ENCODE measurements at regions not wholly inside any gene's neighbourhood (a gene's known extent, or its start where the extent isn't known, plus 50 kb on each side); places are given as distances from the start of the nearest gene placed in this dataset.

- no peak overlapping the region for H2AFZ ChIP-seq (ENCODE audit: control insufficient read depth, low read depth, low read length)
- ChIA-PET CTCF (no interaction called here), POLR2A (no interaction called here), SMC1A (ENCODE audit: uncharacterized antibody, unreplicated experiment) (no interaction called here), RAD21 (ENCODE audit: unreplicated experiment) (no interaction called here)
- BruUV-seq (replicated peaks), result no TSS peak
- no peaks in the 10 kb centered on the region for H4K20me1 ChIP-seq (ENCODE audit: control insufficient read depth, insufficient read depth)
- no peak overlapping the region for H3K4me2 ChIP-seq (ENCODE audit: control insufficient read depth, insufficient read depth)
- H3K27ac ChIP-seq (ENCODE audit: control insufficient read depth, insufficient read depth), result no peak overlapping the region
- H3K4me1 ChIP-seq (ENCODE audit: control insufficient read depth, insufficient read depth, low read length), result no peaks in the 10 kb centered on the region
- no peaks in the 10 kb centered on the region for H3K79me2 ChIP-seq (ENCODE audit: control insufficient read depth, insufficient read depth, low read length)
- no peaks in the 10 kb centered on the region for H3K9me3 ChIP-seq (replicated peaks; ENCODE audit: control insufficient read depth, insufficient read depth, low read length)
- no peak for DNase-seq (ENCODE audit: low read depth, low spot score)
- no peaks in the 10 kb centered on the region for H3K36me3 ChIP-seq (ENCODE audit: control insufficient read depth in 2 of 2, insufficient read depth in 2 of 2, low read length in 1 of 2)
- H3K4me3 ChIP-seq, result no peak overlapping the region
- intact Hi-C loops (cut with micrococcal nuclease; ENCODE audit: unreplicated experiment), result no loop called here
- 0% methylated on average over 1 of the region's 1 CpG for WGBS (ENCODE audit: insufficient coverage, insufficient replicate concordance, low lambda C conversion rate, missing lambda C conversion rate)
- TF ChIP-seq ZBED1 (IDR thresholded peaks at IDR 0.05; ENCODE audit: borderline replicate concordance) (no peak), POU2F2 (IDR thresholded peaks at IDR 0.05; ENCODE audit: borderline replicate concordance, low read depth, low read length) (no peak), NBN (IDR thresholded peaks at IDR 0.05) (no peak), LARP7 (IDR thresholded peaks at IDR 0.05) (no peak), SRF (IDR thresholded peaks at IDR 0.05; ENCODE audit: low read depth in 2 of 2, low read length in 2 of 2) (no peak), CBX5 (IDR thresholded peaks at IDR 0.05; ENCODE audit: low read depth) (no peak), ETV6 (conservative IDR thresholded peaks at IDR 0.05 in 1 of 2, IDR thresholded peaks at IDR 0.05 in 1 of 2; ENCODE audit: borderline replicate concordance in 1 of 2, low read depth in 1 of 2) (no peak), WRNIP1 (IDR thresholded peaks at IDR 0.05; ENCODE audit: borderline replicate concordance, low read depth, low read length) (no peak), CHD2 (IDR thresholded peaks at IDR 0.05; ENCODE audit: borderline replicate concordance, low read depth, low read length) (no peak), MEF2B (IDR thresholded peaks at IDR 0.05; ENCODE audit: partially characterized antibody, poor library complexity, severe bottlenecking) (no peak), E2F4 (IDR thresholded peaks at IDR 0.05; ENCODE audit: low read depth, low read length) (no peak), EGR1 (IDR thresholded peaks at IDR 0.05; ENCODE audit: borderline replicate concordance in 1 of 2, low read depth in 2 of 2, low read length in 2 of 2) (no peak), SUZ12 (IDR thresholded peaks at IDR 0.05; ENCODE audit: unreplicated experiment) (no peak), NFXL1 (IDR thresholded peaks at IDR 0.05; ENCODE audit: borderline replicate concordance) (no peak)
- TF ChIP-seq, protein P1, sequence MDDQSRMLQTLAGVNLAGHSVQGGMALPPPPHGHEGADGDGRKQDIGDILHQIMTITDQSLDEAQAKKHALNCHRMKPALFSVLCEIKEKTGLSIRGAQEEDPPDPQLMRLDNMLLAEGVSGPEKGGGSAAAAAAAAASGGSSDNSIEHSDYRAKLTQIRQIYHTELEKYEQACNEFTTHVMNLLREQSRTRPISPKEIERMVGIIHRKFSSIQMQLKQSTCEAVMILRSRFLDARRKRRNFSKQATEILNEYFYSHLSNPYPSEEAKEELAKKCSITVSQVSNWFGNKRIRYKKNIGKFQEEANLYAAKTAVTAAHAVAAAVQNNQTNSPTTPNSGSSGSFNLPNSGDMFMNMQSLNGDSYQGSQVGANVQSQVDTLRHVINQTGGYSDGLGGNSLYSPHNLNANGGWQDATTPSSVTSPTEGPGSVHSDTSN (IDR thresholded peaks at IDR 0.05; ENCODE audit: insufficient replicate concordance, low read depth, low read length), result no peak
- FAIRE-seq, result no peak
- no peaks in the 10 kb centered on the region for H3K27me3 ChIP-seq (replicated peaks in 1 of 2; ENCODE audit: control insufficient read depth in 2 of 2, insufficient read depth in 2 of 2, low read length in 1 of 2)
- H3K9ac ChIP-seq (ENCODE audit: control insufficient read depth, insufficient read depth, low read length), result no peak overlapping the region
- no peak for ATAC-seq
- in situ Hi-C loops (cut with MboI), result no loop called here
These were observed 496.8 kb downstream of the TFEC start for GRCh38 chr7:115533785-115534184.
